Duodenal mucosa (tissue), 2 donors: ENCODE measurements at regions not wholly inside any gene's neighbourhood (a gene's known extent, or its start where the extent isn't known, plus 50 kb on each side); places are given as distances from the start of the nearest gene placed in this dataset.

Experiments
- H3K27ac ChIP-seq: one replicate; pipeline ENCODE4 v1.7.0; 2013; ENCODE audit warnings: low read depth, low read length
- H3K27me3 ChIP-seq, 2 donors: one replicate each; pipeline ENCODE4 v1.7.0; 2013; ENCODE audit warnings: low read length in 2 of 2, control low read depth in 1 of 2; ENCODE audit not compliant: insufficient read depth in 2 of 2, control insufficient read depth in 1 of 2
- H3K36me3 ChIP-seq, 2 donors: one replicate each; pipeline ENCODE4 v1.7.0; 2013; ENCODE audit warnings: low read length in 2 of 2, control low read depth in 1 of 2; ENCODE audit not compliant: insufficient read depth in 2 of 2, control insufficient read depth in 1 of 2
- H3K4me1 ChIP-seq, 2 donors: one replicate each; pipeline ENCODE4 v1.7.0; 2013; ENCODE audit warnings: low read length in 2 of 2, control low read depth in 1 of 2; ENCODE audit not compliant: insufficient read depth in 2 of 2, control insufficient read depth in 1 of 2
- H3K4me3 ChIP-seq, 2 donors: one replicate each; pipeline ENCODE4 v1.7.0; 2013; ENCODE audit warnings: low read length in 2 of 2, low read depth in 1 of 2
- H3K9ac ChIP-seq, 2 donors: one replicate each; pipeline ENCODE4 v1.7.0; 2013; ENCODE audit warnings: low read length in 2 of 2, low read depth in 1 of 2
- H3K9me3 ChIP-seq, 2 donors: one replicate each; pipeline ENCODE4 v1.7.0; 2013; ENCODE audit warnings: low read length in 2 of 2, control low read depth in 1 of 2; ENCODE audit not compliant: control insufficient read depth in 1 of 2

DNA sequence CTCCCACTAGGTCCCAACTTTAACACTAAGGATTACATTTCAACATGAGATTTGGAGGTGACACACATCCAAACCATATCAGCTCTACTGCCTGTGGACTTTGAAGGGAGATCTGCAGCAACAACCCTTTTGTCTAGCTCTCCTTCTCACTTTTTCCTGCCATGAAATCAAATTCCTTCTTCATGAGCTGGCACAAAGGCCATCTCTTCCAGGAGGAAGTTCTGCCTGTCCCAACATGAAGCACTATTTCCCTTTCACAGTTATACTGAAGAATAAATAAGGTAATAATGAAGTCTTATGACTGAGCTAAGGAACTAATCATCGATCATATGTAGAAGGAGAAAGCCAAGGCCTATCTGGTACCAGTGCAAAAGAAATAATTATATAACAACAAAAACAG, 253.5 kb upstream of the TENM4 start:
- Histone ChIP-seq H3K9ac (no peak overlapping the region), H3K9me3 (no peaks in the 10 kb centered on the region), H3K4me1 (no peaks in the 10 kb centered on the region), H3K27ac (no peak overlapping the region), H3K4me3 (no peak overlapping the region), H3K36me3 (no peaks in the 10 kb centered on the region), H3K27me3 (no peaks in the 10 kb centered on the region)

DNA sequence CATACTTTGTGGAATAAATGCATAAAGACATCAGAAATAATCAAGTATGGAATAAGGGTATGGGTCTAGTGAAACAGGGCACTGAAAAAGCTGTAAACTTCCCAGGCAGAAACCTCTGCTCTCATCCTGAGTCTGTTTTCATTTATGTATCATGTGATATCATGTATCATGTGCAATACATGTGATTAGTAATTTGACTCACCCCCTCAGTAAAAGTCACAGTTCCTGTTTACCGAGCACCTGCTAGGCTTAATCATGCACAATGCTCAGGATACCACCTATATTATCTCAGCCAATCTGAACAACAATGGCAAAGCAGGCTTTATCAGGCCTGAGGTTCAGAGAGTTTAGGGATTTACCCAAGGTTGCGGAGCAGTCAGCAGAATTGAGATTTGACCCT, 250.6 kb upstream of the TENM4 start:
- Histone ChIP-seq H3K4me1 (no peaks in the 10 kb centered on the region), H3K36me3 (no peaks in the 10 kb centered on the region), H3K9ac (no peak overlapping the region), H3K27me3 (no peaks in the 10 kb centered on the region), H3K27ac (no peak overlapping the region), H3K9me3 (no peaks in the 10 kb centered on the region), H3K4me3 (no peak overlapping the region)

DNA sequence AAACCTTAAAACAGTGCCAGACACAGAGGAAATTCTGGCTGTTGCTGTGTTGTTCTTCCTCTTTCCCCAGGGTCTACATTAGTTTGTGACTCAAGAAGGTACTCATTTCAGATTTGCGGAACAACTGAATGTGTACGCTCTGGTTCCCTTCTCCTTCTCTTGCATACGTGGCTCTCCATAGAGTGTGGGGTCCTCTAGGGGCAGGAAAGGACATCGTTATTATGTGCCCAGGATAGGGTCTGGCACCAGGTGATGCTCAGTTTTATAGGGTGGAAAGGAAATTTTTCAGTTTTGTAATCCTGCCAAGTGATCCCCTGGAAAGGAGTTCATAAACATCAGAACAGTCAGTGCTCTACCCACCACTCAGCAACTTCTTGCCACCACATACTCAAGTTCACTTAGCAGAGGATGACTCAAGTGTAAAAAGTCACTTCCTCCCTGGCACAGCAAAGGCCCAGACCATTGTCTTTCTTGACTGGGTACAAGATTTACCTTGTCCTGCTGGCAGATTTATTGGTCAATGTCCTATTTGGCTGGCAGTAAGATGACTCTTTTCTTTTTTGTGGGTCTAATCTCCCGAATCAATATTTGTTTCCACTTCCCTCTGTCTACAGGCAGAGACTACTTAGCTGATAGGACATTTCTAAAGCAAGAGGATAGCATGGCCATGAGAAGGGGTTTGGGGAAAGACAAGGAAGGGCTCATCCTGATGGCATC, 246.0 kb upstream of the TENM4 start:
- Histone ChIP-seq H3K27me3 (no peaks in the 10 kb centered on the region), H3K4me1 (no peaks in the 10 kb centered on the region), H3K9me3 (no peaks in the 10 kb centered on the region), H3K27ac (no peak overlapping the region), H3K4me3 (no peak overlapping the region), H3K9ac (no peak overlapping the region), H3K36me3 (no peaks in the 10 kb centered on the region)

DNA sequence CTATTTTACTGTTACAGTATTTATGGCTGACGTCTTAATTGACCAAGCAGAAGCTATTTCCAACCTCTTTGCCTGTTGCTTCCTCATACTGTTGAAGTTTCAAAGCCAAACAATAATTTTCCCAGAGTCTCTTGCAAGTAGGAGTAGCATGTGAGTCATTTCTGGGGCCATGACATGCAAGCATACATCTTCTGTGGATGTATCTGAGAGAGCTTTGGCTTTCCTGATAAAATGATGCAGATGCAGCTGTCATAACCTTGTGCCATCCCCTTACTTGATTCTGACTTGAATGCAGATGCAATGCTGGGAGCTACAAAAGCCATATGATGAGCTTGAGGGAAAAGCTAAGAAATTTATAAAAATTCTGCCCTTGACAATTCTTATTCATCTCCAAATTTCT, 243.1 kb upstream of the TENM4 start:
- Histone ChIP-seq H3K36me3 (no peaks in the 10 kb centered on the region), H3K27ac (no peak overlapping the region), H3K9me3 (no peaks in the 10 kb centered on the region), H3K4me3 (no peak overlapping the region), H3K9ac (no peak overlapping the region), H3K4me1 (no peaks in the 10 kb centered on the region), H3K27me3 (no peaks in the 10 kb centered on the region)

DNA sequence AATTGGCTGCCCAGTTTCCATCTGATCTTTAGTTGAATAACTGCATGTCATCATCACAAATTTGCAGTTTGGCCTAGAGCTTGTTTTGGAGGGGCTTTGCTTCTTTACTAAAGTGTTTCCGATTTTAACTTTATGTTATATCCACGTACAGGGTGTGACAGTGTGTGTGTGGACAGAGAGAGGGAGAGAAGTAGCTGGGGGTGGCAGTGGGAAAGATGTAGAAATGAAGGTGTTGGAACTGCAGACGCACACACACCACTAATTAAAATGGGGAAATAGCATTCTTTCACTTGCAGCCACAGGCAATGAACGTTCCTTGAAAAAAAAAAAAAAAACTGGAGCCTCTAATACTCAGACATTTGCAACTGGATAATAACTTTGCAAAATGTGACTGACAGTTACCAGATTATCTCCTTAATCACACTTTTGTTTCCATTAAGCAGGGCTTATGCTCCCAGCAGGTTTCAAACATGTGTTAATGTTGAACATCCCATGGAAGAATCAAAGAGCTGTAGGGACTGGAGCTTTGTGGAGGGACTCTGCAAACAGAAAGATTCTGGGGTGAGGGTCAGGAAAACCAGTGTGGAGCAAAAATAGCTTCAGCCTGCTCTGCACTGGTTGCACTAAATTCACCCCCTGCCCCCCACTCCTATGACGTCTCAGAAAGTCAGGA, 238.1 kb upstream of the TENM4 start:
- Histone ChIP-seq H3K4me1 (no peaks in the 10 kb centered on the region), H3K27me3 (no peaks in the 10 kb centered on the region)

DNA sequence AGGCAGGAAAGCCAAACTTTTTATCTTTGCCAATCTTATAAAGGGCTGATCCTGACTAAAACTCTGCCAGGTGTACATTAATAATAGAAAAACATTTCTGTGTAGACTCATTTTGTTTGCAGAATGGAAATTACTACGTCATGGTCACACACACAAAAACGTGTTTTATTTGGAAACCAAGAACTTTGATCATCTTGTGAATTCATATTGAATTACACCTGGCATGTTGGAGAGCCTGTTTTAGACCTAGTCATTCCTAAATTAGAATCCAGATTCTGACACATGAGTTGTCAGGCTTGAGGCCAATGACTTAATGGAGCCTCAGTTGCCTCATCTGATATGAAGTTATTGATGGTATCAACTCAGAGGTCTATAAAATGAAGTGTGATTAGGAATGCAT, 235.6 kb upstream of the TENM4 start:
- Histone ChIP-seq H3K27ac (no peak overlapping the region), H3K9me3 (no peaks in the 10 kb centered on the region), H3K36me3 (no peaks in the 10 kb centered on the region), H3K9ac (no peak overlapping the region), H3K27me3 (no peaks in the 10 kb centered on the region), H3K4me3 (no peak overlapping the region), H3K4me1 (no peaks in the 10 kb centered on the region)

More for the DNA sequence above, 238.1 kb upstream of the TENM4 start:
- no peak overlapping the region for H3K4me3 ChIP-seq
- no peaks in the 10 kb centered on the region for H3K9me3 ChIP-seq
- H3K27ac ChIP-seq: no peak overlapping the region
- no peak overlapping the region for H3K9ac ChIP-seq
- no peaks in the 10 kb centered on the region for H3K36me3 ChIP-seq

DNA sequence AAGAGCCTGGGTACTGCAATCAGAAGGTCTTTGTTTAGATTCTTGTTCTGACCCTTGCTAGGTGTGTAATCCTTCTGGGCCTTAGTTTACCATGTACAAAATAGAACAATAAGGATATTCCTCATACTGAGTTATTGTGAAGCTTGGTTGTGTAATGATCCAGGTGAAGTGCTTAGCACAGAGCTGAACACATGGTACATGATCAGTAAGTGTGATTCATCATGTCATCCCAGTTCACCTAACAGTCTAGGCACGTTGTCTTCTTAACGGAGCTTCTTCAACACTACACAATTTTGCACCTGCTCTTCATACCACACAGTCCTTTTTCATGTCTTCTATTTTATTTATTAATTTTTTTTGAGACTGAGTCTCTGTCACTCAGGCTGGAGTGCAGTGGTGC, 234.3 kb upstream of the TENM4 start:
- Histone ChIP-seq H3K27me3 (no peaks in the 10 kb centered on the region), H3K36me3 (no peaks in the 10 kb centered on the region), H3K9me3 (no peaks in the 10 kb centered on the region), H3K27ac (no peak overlapping the region), H3K9ac (no peak overlapping the region), H3K4me3 (no peak overlapping the region), H3K4me1 (no peaks in the 10 kb centered on the region)

DNA sequence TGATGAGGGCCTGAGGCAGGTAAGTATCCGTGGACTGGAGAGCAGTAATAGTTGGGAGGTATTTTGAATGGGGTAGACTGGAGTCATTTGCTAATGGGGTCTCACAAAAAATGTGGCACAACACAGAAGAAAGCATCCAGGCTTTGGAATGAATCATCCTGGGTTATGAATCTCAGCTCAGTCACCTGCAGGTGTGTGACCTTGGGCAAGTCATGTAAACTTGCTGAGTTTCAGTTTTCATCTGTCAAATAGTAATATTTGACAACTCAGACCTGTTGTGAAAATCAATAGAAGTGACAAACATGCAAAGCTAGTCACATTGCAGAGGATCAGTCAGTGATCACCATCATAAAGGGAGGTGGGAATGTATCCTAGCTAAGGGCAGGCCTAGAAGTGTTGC, 232.0 kb upstream of the TENM4 start:
- Histone ChIP-seq H3K9ac (no peak overlapping the region), H3K36me3 (no peaks in the 10 kb centered on the region), H3K9me3 (no peaks in the 10 kb centered on the region), H3K27ac (no peak overlapping the region), H3K4me1 (no peaks in the 10 kb centered on the region), H3K27me3 (no peaks in the 10 kb centered on the region), H3K4me3 (no peak overlapping the region)

DNA sequence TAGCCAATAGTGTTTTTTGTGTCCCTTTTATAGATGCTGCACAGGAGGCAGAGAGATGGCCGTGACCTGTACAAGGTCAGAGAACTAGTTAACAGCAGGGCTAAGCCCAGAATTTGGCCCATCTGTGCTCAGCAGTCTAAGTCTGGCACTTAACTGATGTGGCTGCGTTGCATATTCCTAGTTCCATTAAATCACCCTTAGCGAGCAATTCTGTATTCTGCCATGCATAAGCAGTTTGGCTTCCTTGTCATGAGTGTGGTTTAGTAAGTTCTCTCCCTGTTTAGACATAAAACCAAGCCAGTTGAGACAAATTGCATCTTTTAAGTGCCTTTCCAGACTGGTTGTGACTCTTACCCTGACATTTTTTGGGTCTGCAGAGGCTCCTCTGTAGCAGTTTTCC, 230.6 kb upstream of the TENM4 start:
- H3K27me3 ChIP-seq: no peaks in the 10 kb centered on the region

DNA sequence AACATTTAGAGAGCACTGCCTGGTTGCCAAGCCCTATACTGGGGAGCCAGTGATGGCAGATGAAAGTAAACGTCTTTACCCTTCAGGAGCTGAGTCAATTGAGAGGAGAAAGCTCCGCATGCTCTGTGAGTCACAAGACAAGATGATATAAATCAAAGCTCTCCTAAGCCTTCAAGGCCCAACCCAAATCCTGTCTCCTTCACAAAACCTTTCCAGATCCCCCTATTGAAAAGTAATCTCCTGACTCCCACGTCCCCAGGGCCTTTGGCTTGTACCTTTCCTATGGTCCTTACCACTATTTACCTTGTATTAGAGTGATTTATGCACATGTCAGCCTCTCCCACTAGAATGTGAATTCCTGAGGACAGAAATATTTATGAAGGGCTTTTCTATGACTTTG, 230.1 kb upstream of the TENM4 start:
- no peaks in the 10 kb centered on the region for H3K27me3 ChIP-seq
- no peaks in the 10 kb centered on the region for H3K36me3 ChIP-seq
- no peak overlapping the region for H3K4me3 ChIP-seq
- H3K9ac ChIP-seq: no peak overlapping the region
- no peak overlapping the region for H3K27ac ChIP-seq
- H3K9me3 ChIP-seq: no peaks in the 10 kb centered on the region
- no peaks in the 10 kb centered on the region for H3K4me1 ChIP-seq

More for the DNA sequence above, 230.6 kb upstream of the TENM4 start:
- no peak overlapping the region for H3K9ac ChIP-seq
- H3K4me1 ChIP-seq: no peaks in the 10 kb centered on the region
- H3K36me3 ChIP-seq: no peaks in the 10 kb centered on the region
- no peak overlapping the region for H3K27ac ChIP-seq
- H3K9me3 ChIP-seq: no peaks in the 10 kb centered on the region
- H3K4me3 ChIP-seq: no peak overlapping the region
